Activated T-helper 1 cell treated with Interleukin-2 at 50 U/mL for 16 hours (primary cell): ENCODE measurements at regions not wholly inside any gene's neighbourhood (a gene's known extent, or its start where the extent isn't known, plus 50 kb on each side); places are given as distances from the start of the nearest gene placed in this dataset.
"Not testable (repeated sequence)": the region's sequence is repeated elsewhere in the genome, so short reads cannot be mapped to it uniquely, and the experiment has no call there.

Source experiments
- DNase-seq: peaks from one replicate; pipeline ENCODE4 v3.0.0-alpha.2; 2020; ENCODE audit warnings: low read depth

- DNase-seq: no peak
Measured at GRCh38 chr6:7016226-7016625, 91.5 kb upstream of the RREB1 start.

GRCh38 chr6:7021301-7021700, 86.5 kb upstream of the RREB1 start:
- DNase-seq: no peak

GRCh38 chr6:7025861-7026260, 81.9 kb upstream of the RREB1 start:
- DNase-seq: no peak

- DNase-seq: not testable (repeated sequence)
Measured at GRCh38 chr6:7028963-7029362, 78.8 kb upstream of the RREB1 start.

GRCh38 chr6:7030968-7031367, 76.8 kb upstream of the RREB1 start:
- not testable (repeated sequence) for DNase-seq

- no peak for DNase-seq
Measured at GRCh38 chr6:7033202-7033601, 74.6 kb upstream of the RREB1 start.

- no peak for DNase-seq
Measured at GRCh38 chr6:7034055-7034454, 73.7 kb upstream of the RREB1 start.

- no peak for DNase-seq
Measured at GRCh38 chr6:7035837-7036249, 71.9 kb upstream of the RREB1 start.

GRCh38 chr6:7041511-7042026, 66.2 kb upstream of the RREB1 start:
- DNase-seq: no peak

- no peak for DNase-seq
Measured at GRCh38 chr6:7042056-7042653, 65.6 kb upstream of the RREB1 start.

GRCh38 chr6:7042654-7043545, 64.9 kb upstream of the RREB1 start:
- no peak for DNase-seq

GRCh38 chr6:7045331-7045730, 62.4 kb upstream of the RREB1 start:
- DNase-seq: no peak

- DNase-seq: no peak
Measured at GRCh38 chr6:7045746-7046145, 62.0 kb upstream of the RREB1 start.

GRCh38 chr6:7047128-7047527, 60.6 kb upstream of the RREB1 start:
- DNase-seq: no peak

- no peak for DNase-seq
Measured at GRCh38 chr6:7047966-7048365, 59.8 kb upstream of the RREB1 start.

GRCh38 chr6:7048894-7049293, 58.9 kb upstream of the RREB1 start:
- DNase-seq: no peak

- no peak for DNase-seq
Measured at GRCh38 chr6:7050004-7050403, 57.8 kb upstream of the RREB1 start.

- DNase-seq: no peak
Measured at GRCh38 chr6:7050872-7051779, 56.6 kb upstream of the RREB1 start.

GRCh38 chr6:7051780-7052442, 55.9 kb upstream of the RREB1 start:
- peak; percentile 24 for DNase-seq

GRCh38 chr6:7052443-7053011, 55.2 kb upstream of the RREB1 start:
- DNase-seq: no peak

- DNase-seq: no peak
Measured at GRCh38 chr6:7053125-7053774, 54.5 kb upstream of the RREB1 start.
